ENCODE measurements at regions not wholly inside any gene's neighbourhood (a gene's known extent, or its start where the extent isn't known, plus 50 kb on each side); places are given as distances from the start of the nearest gene placed in this dataset.

DNA sequence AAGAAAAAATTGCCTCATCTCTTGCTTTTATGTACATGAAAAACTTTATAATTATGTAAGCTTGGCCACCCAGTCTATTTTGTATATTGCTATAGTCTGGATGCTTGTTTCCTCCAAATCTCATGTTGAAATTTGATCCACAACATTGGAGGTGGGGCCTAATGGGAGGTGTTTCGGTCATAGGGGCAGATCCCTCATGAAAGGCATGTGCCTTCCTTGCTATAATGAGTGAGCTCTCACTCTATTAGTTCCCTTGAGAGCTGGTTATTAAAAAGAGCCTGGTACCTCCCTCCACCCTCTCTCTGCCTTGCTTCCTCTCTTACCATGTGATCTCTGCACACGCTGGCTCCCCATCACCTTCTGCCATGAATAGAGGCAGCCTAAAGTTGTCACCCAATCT, 1005.1 kb downstream of the PCDH9 start:
- TF ChIP-seq, protein P1, sequence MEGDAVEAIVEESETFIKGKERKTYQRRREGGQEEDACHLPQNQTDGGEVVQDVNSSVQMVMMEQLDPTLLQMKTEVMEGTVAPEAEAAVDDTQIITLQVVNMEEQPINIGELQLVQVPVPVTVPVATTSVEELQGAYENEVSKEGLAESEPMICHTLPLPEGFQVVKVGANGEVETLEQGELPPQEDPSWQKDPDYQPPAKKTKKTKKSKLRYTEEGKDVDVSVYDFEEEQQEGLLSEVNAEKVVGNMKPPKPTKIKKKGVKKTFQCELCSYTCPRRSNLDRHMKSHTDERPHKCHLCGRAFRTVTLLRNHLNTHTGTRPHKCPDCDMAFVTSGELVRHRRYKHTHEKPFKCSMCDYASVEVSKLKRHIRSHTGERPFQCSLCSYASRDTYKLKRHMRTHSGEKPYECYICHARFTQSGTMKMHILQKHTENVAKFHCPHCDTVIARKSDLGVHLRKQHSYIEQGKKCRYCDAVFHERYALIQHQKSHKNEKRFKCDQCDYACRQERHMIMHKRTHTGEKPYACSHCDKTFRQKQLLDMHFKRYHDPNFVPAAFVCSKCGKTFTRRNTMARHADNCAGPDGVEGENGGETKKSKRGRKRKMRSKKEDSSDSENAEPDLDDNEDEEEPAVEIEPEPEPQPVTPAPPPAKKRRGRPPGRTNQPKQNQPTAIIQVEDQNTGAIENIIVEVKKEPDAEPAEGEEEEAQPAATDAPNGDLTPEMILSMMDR (IDR thresholded peaks at IDR 0.05), result no peak
- TF ChIP-seq ZFX (IDR thresholded peaks at IDR 0.05; ENCODE audit: borderline replicate concordance), result no peak

Measured in 22Rv1 (cell line).